SU-DHL-6 (cell line): ENCODE measurements at regions not wholly inside any gene's neighbourhood (a gene's known extent, or its start where the extent isn't known, plus 50 kb on each side); places are given as distances from the start of the nearest gene placed in this dataset.

Experiments
- H2AFZ ChIP-seq: fragments of 200-600 bp; sonication (generic); 2 replicates; pipeline ENCODE4 v1.6.1; 2014; ENCODE audit warnings: low read depth, mild to moderate bottlenecking, moderate library complexity, mixed read lengths, antibody characterized with exemption, low read length; ENCODE audit not compliant: severe bottlenecking
- H3F3A ChIP-seq: fragments of 200-600 bp; shearing (Covaris generic); 2 replicates; pipeline ENCODE4 v1.6.0; 2016; ENCODE audit warnings: antibody characterized with exemption, mild to moderate bottlenecking; ENCODE audit not compliant: insufficient read depth
- H3K27ac ChIP-seq: fragments of 200-600 bp; sonication (generic); 2 replicates; pipeline ENCODE4 v1.5.1; 2016; ENCODE audit warnings: low read depth, mild to moderate bottlenecking, low read length, moderate library complexity, mixed read lengths
- H3K27me3 ChIP-seq: fragments of 200-600 bp; sonication (generic), shearing (Covaris generic); 2 replicates; pipeline ENCODE4 v1.6.0; 2014; ENCODE audit warnings: mild to moderate bottlenecking, low read length
- H3K36me3 ChIP-seq: fragments of 200-600 bp; sonication (generic); 2 replicates; pipeline ENCODE4 v1.6.1; 2014; ENCODE audit warnings: mild to moderate bottlenecking, low read length, mixed read lengths
- H3K4me2 ChIP-seq: fragments of 300-600, 200-600 bp; shearing (Covaris generic), sonication (generic); 2 replicates; pipeline ENCODE4 v1.6.0; 2014; ENCODE audit warnings: low read length, low read depth, mild to moderate bottlenecking; ENCODE audit not compliant: poor library complexity, severe bottlenecking
- H3K4me3 ChIP-seq: fragments of 200-600 bp; sonication (generic); 2 replicates; pipeline ENCODE4 v1.5.1; 2014; ENCODE audit warnings: antibody characterized with exemption, low read length, mild to moderate bottlenecking, mixed read lengths; ENCODE audit not compliant: insufficient read depth, poor library complexity, severe bottlenecking
- H3K79me2 ChIP-seq: fragments of 200-600 bp; sonication (generic); 2 replicates; pipeline ENCODE4 v1.6.1; 2014; ENCODE audit warnings: mild to moderate bottlenecking, low read length, moderate library complexity; ENCODE audit not compliant: insufficient read depth
- H3K9ac ChIP-seq: fragments of 200-600 bp; sonication (generic); 2 replicates; pipeline ENCODE4 v1.7.0; 2014; ENCODE audit warnings: mild to moderate bottlenecking, low read length
- H3K9me2 ChIP-seq: fragments of 200-600 bp; sonication (generic); replicated peaks from 2 replicates; pipeline ENCODE4 v1.6.1; 2014; ENCODE audit warnings: low read length; ENCODE audit not compliant: insufficient read depth
- H3K9me3 ChIP-seq: fragments of 200-600 bp; sonication (generic); 2 replicates; pipeline ENCODE4 v1.6.1; 2014; ENCODE audit warnings: low read length, mixed read lengths; ENCODE audit not compliant: insufficient read depth
- H4K20me1 ChIP-seq: fragments of 200-600 bp; sonication (generic); 2 replicates; pipeline ENCODE4 v1.6.1; 2014; ENCODE audit warnings: low read depth, mild to moderate bottlenecking, antibody characterized with exemption, low read length, moderate library complexity, mixed read lengths
- CTCF ChIP-seq: fragments of 200-600 bp; sonication (generic); IDR thresholded peaks from one replicate; pipeline ENCODE4 v1.5.1; 2017; ENCODE audit warnings: antibody characterized with exemption, mild to moderate bottlenecking, low read length, moderate library complexity; ENCODE audit not compliant: insufficient read depth, poor library complexity, severe bottlenecking
- EZH2phosphoT487 ChIP-seq: fragments of 200-600 bp; sonication (generic), shearing (Covaris generic); conservative IDR thresholded peaks from 2 replicates; pipeline ENCODE4 v1.6.1; 2018; ENCODE audit warnings: mild to moderate bottlenecking, antibody characterized with exemption, low read length, moderate library complexity, mixed read lengths

GRCh38 chr10:29203432-29203831, 85.4 kb upstream of the LYZL1 start:
- Histone ChIP-seq H3K4me3 (no peak overlapping the region), H3K9me3 (no peaks in the 10 kb centered on the region), H3K9ac (no peak overlapping the region), H3K9me2 (no peaks in the 10 kb centered on the region), H3K4me2 (no peak overlapping the region), H2AFZ (no peak overlapping the region), H3K27me3 (no peaks in the 10 kb centered on the region), H3K36me3 (no peaks in the 10 kb centered on the region), H4K20me1 (no peaks in the 10 kb centered on the region), H3K27ac (no peak overlapping the region), H3F3A (no peaks in the 10 kb centered on the region), H3K79me2 (no peaks in the 10 kb centered on the region)
- no peak for TF ChIP-seq CTCF
- no peak for TF ChIP-seq EZH2phosphoT487

GRCh38 chr10:29204070-29204800, 84.6 kb upstream of the LYZL1 start:
- Histone ChIP-seq H3K9me3 (no peaks in the 10 kb centered on the region), H3K36me3 (no peaks in the 10 kb centered on the region), H3K9ac (no peak overlapping the region), H3K79me2 (no peaks in the 10 kb centered on the region), H3K27me3 (no peaks in the 10 kb centered on the region), H2AFZ (no peak overlapping the region), H3F3A (no peaks in the 10 kb centered on the region), H3K27ac (no peak overlapping the region), H3K9me2 (no peaks in the 10 kb centered on the region), H3K4me2 (no peak overlapping the region), H4K20me1 (no peaks in the 10 kb centered on the region), H3K4me3 (no peak overlapping the region)
- TF ChIP-seq CTCF (no peak), EZH2phosphoT487 (no peak)

GRCh38 chr10:29205787-29206186, 83.1 kb upstream of the LYZL1 start:
- Histone ChIP-seq H3K27me3 (no peaks in the 10 kb centered on the region), H3K9me2 (no peaks in the 10 kb centered on the region), H3K4me2 (no peak overlapping the region), H2AFZ (no peak overlapping the region), H3K9ac (no peak overlapping the region), H3K9me3 (no peaks in the 10 kb centered on the region), H3K36me3 (no peaks in the 10 kb centered on the region), H3K4me3 (no peak overlapping the region), H3F3A (no peaks in the 10 kb centered on the region), H4K20me1 (no peaks in the 10 kb centered on the region), H3K79me2 (no peaks in the 10 kb centered on the region), H3K27ac (no peak overlapping the region)
- TF ChIP-seq CTCF (no peak), EZH2phosphoT487 (no peak)
